ENCODE measurements at regions not wholly inside any gene's neighbourhood (a gene's known extent, or its start where the extent isn't known, plus 50 kb on each side); places are given as distances from the start of the nearest gene placed in this dataset.

DNA sequence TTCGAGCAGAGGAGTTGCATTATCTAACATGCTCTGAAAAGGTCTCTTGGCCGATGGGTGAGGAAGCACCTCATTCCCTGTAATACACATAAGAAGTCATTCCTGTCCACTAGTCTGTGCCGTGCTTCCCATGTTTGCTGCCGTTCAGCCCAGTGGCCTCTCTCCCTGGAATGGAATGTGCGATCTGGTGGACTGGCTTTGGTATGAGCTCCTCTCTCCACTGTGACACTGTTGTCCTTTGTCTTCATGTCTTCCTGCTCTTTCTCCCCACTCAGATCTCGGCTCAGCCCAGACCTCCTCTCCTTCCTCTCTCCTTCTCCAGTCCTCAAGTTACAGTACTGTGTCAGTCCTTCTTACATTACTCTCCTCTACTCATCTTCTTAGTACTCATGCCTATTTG lies 192.8 kb upstream of the KLF6 start:
- no peak for TF ChIP-seq GATA2 (IDR thresholded peaks at IDR 0.05; ENCODE audit: low read depth, low read length)
- TF ChIP-seq GATA3 (IDR thresholded peaks at IDR 0.05; ENCODE audit: low read depth, low read length): no peak

Measured in SH-SY5Y (cell line).